BJ (cell line): ENCODE measurements at regions not wholly inside any gene's neighbourhood (a gene's known extent, or its start where the extent isn't known, plus 50 kb on each side); places are given as distances from the start of the nearest gene placed in this dataset.

Source experiments
- CTCF ChIA-PET: fragments of 350-600 bp; formaldehyde crosslinking; extraction: SDS; loops from one replicate; lab custom pipeline; 2021; ENCODE audit warnings: antibody characterized with exemption, inconsistent platforms; lab: Yijun Ruan, JAX
- POLR2A ChIA-PET: fragments of 300-600 bp; sonication (Branson Sonifier 250); formaldehyde crosslinking; extraction: SDS; loops from one replicate; lab custom pipeline; 2021; ENCODE audit warnings: antibody characterized with exemption; lab: Charles Lee
- DNase-seq: peaks from one replicate; pipeline ENCODE4 v3.0.0-alpha.2; 2011; ENCODE audit warnings: low read depth
- H3K27me3 ChIP-seq: 2 replicates; pipeline ENCODE4 v1.6.0; 2011; ENCODE audit warnings: low read length; ENCODE audit not compliant: control insufficient read depth, insufficient read depth
- H3K36me3 ChIP-seq: 2 replicates; pipeline ENCODE4 v1.5.1; 2011; ENCODE audit warnings: low read length; ENCODE audit not compliant: control insufficient read depth, insufficient read depth
- H3K4me3 ChIP-seq: 2 replicates; pipeline ENCODE4 v1.5.1; 2011; ENCODE audit warnings: low read depth, mild to moderate bottlenecking, control low read depth, low read length
- CTCF ChIP-seq: IDR thresholded peaks from 2 replicates; pipeline ENCODE4 v1.5.1; 2011; ENCODE audit warnings: low read depth, mild to moderate bottlenecking, control low read depth, inconsistent platforms, low read length, moderate library complexity; ENCODE audit not compliant: insufficient read depth

GRCh38 chr11:42172441-42172840, 713.0 kb upstream of the LRRC4C start:
- Histone ChIP-seq H3K36me3 (no peaks in the 10 kb centered on the region), H3K27me3 (no peaks in the 10 kb centered on the region), H3K4me3 (no peak overlapping the region)
- TF ChIP-seq CTCF = no peak
- DNase-seq = no peak
- ChIA-PET POLR2A (no interaction called here), CTCF (no interaction called here)

GRCh38 chr11:42175203-42175602, 715.8 kb upstream of the LRRC4C start:
- no peak for TF ChIP-seq CTCF
- ChIA-PET POLR2A (no interaction called here), CTCF (no interaction called here)
- no peaks in the 10 kb centered on the region for H3K27me3 ChIP-seq
- no peak overlapping the region for H3K4me3 ChIP-seq
- peak; percentile 62 for DNase-seq
- no peaks in the 10 kb centered on the region for H3K36me3 ChIP-seq

- no peak for TF ChIP-seq CTCF
- ChIA-PET CTCF (interaction anchor here (0.6 kb wide), 1 partner anchor 39 kb away, joined by 5 read pairs; no protein-coding TSS in a partner anchor), POLR2A (no interaction called here)
- no peak overlapping the region for H3K4me3 ChIP-seq
- no peaks in the 10 kb centered on the region for H3K27me3 ChIP-seq
- H3K36me3 ChIP-seq = no peaks in the 10 kb centered on the region
- no peak for DNase-seq
Observed at GRCh38 chr11:42179216-42179615, 719.8 kb upstream of the LRRC4C start.

GRCh38 chr11:42195289-42196013, 736.0 kb upstream of the LRRC4C start:
- CTCF ChIA-PET = no interaction called here
- Histone ChIP-seq H3K4me3 (no peak overlapping the region), H3K36me3 (no peaks in the 10 kb centered on the region), H3K27me3 (no peaks in the 10 kb centered on the region)
- DNase-seq = no peak
- no peak for TF ChIP-seq CTCF
- POLR2A ChIA-PET = no interaction called here

GRCh38 chr11:42200311-42200710, 740.9 kb upstream of the LRRC4C start:
- CTCF ChIA-PET = no interaction called here
- Histone ChIP-seq H3K4me3 (no peak overlapping the region), H3K27me3 (no peaks in the 10 kb centered on the region), H3K36me3 (no peaks in the 10 kb centered on the region)
- no peak for DNase-seq
- POLR2A ChIA-PET = interaction anchor here (0.6 kb wide), 1 partner anchor 116 kb away, joined by 5 read pairs; no protein-coding TSS in a partner anchor
- TF ChIP-seq CTCF = no peak
